NCI-H1694 treated with DMSO at 0.1 percent for 48 hours (cell line): ENCODE measurements at regions not wholly inside any gene's neighbourhood (a gene's known extent, or its start where the extent isn't known, plus 50 kb on each side); places are given as distances from the start of the nearest gene placed in this dataset.
"Not testable (repeated sequence)": the region's sequence is repeated elsewhere in the genome, so short reads cannot be mapped to it uniquely, and the experiment has no call there.

Experiments
- DNase-seq: peaks from one replicate; lab custom pipeline; 2025; lab: John Stamatoyannopoulos, UW

DNA sequence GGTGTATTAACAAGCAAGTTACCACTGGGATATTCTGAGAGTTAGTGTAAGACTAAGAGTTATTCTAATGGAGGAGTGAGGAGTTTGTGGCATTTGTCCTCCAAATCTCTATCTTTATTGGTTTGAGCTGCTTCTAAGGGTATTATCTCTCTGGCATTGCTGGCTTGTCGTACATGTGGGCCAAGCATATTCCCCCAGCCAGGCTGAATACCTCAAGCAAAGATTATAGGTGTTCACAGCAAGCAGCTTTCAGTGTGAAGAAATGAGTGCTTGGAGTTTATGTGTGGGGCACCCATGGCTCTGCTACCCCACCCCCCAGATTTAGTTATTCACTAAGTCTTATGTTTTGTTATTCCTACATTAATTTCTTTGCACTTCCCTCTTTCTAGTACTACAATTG, 193.6 kb upstream of the FANCL start:
- no peak for DNase-seq

DNA sequence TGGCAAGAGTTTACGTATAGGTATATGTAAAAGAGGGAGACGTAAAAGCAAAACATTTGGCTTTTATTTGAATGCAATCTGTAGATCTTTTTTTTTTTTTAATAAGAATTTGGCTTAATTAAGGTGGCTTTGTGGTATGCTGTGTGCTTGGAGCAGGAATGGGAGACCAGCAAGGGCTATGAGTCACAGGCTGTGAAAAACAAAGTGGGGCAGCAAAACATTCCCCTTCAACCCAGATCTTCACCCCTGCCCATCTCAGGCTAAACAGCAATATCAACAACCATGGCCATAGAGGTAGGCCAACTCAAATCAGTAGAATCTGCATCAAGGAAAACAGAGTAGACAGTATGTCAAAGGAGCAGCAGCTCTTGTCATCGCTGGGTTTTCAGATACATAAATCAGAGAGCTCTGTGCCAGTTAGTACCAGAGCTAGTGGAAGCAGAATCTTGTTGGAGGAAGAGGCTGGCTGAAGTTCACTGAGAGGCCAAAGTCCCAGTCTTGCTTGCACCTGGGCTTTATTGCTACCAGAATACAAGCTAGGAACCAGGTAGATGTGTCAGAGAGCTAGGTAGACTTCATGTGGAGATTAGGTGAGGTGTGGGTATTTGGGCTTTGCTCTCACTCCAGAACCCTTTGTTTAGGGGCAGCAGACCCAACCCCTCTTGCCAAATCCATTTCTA, 191.5 kb upstream of the FANCL start:
- DNase-seq, result no peak

DNA sequence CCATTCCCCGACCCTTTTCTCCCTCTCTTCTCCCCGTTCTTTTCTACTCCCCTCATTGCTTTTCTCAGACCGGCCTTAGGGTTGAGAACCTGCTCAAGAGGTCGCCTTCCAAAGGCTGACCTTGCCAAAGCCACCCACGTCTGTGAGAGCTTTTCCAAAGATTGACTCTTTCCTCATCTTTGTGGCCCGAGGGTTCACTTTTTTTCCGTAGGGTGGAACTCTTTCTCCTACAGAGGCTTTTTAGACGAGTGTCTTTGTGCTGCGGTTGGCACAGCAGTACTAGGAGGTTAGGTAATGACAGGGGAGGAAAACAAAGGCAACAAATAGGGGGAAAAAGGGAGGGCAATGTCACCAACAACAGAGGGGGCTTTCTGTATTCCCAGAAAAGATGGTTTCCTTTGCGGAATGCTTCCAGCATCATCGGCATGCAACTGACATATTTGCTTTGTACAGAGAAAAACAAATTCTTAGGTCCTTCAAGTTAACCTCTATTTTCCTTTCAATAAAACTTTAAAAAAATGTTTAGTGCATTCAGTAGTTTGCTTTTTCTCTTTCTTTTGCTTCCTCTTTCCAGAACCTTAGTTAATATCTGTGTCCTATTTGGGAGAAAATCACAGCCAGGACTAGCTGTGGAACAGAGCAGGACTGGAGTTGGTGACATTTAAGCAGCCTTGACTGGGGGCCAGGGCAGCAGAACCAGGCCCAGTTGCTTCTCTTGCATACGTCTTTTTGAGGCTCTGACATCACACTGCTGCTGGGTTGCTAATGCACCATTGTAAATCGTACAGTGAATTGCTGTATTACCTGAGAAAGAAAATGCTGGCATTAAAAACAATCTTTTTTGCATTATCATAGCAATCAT, 188.1 kb upstream of the FANCL start:
- DNase-seq, result peak; percentile 23

DNA sequence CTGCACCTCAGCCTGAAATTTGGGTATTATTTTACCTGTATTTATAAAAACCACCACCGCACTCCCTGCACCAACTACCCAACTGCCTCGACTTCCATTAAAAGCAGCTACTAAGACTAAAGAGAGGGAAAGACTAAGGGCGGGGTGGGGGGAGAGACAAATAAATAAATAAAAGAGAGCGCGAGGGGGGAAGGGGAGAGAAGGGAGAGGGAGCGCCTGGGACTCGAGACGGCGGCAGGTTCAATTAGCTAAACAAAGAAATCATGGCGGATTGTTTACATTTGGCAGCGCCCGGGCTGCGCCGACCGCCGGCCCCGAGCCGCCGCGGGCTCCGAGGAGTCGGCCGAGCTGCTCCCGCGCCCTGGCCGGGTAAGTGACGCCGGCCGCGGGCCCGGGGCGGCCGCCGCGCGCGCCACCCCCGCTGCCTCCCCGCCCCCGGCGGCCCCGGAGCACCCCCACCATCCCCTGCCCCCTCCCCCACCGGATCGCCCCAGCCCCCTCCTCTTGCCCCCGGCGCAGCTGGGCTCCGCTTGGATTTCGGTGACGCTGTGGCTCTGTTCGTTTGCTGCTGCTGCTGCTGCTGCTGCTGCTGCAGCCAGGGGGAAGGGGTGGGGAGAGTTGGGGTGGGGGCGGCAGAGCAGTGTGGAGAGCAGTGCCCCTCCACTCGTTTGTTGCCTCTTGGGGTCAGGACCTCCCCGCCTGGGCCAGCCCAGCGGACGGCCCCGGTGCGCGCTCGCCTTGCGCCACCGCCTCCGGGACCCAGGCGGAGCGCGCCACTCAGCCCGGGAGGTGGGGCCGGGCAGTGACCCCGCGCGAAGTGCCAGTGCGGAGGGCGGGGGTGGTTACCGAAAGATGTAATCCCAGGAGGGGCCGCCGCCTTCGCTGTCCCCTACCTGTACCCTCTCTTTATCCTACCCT, 187.2 kb upstream of the FANCL start:
- peak; percentile 68 for DNase-seq

DNA sequence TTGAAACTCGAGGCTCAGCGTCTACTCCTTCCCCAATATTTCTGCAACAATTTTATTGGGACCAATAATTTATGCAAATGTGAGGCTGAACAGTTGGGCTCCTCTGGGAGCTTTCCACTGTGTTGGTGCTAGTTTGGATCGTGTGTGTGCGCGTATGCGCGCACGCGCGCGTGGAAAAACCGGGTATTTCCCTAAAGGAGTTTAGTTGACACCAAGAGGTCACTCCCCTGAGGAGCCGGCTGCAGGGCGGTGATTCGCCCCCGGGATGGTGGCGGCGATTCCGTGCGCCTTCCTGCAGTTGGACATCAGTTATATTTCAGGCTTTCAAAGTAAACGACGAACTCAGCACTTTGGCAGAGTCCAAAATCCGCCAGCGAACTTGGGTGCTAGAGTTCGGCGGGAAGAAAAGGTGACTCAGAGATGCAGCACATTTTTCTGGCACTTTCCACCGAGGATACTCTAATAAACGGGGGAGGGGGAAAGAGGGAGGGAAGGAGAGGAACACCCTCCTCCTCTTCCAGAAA, 186.5 kb upstream of the FANCL start:
- DNase-seq, result peak; percentile 39

DNA sequence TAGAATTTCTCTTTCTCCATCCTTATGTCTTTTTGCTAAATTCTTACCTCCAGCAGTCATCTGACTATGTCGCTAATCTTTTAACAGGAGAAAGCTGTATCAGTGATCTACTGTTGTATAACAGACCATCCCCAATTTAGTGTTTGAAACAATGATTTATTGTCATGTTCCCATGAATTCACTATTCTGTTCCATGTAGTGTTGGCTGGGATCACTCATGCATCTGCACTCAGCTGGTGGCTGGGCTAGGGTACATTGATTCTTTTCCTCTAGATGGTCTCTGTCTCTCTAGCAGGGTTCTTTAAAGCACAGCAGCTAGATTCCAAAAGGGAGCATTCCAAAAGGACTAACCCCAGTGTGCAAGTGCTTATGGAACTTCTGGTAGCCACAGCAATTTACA, 184.2 kb upstream of the FANCL start:
- DNase-seq, result no peak

DNA sequence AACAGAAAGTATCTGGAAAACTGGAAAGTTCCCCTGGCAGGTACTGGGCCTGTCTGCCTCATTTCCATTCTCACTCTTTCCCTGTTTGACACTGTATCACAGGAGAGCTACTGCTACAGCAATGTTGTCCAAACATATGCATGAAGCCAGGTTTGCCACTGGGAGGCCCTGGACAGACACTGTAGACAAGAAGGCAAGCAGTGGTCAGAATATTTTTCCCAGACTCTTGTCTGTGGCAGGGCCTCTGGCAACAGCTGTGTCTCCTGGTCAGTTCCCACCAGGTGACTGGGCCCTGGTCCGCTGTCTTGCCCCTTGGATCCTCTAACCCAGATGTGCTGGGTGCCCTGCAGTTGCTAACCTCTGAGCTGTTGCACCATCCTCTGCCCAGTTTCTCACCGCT, 178.9 kb upstream of the FANCL start:
- no peak for DNase-seq

DNA sequence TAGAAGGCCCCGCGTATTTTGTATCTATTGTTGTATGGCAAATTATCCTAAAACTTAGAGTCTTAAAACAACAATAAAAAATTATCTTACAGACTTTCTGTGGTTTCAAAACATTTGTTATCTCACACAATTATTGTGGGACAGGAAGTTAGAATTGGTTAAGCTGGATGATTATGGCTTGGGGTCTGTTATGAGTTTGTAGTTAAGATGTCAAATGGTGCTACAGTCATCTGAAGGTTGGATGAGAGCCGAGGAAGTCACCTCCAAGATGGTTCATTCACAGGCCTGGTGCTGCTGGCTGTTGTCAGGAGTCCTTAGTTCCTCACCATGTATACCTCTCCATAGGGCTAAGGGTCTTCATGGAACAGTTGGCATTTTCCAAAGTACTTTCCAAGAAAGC, 175.6 kb upstream of the FANCL start:
- DNase-seq, result no peak

DNA sequence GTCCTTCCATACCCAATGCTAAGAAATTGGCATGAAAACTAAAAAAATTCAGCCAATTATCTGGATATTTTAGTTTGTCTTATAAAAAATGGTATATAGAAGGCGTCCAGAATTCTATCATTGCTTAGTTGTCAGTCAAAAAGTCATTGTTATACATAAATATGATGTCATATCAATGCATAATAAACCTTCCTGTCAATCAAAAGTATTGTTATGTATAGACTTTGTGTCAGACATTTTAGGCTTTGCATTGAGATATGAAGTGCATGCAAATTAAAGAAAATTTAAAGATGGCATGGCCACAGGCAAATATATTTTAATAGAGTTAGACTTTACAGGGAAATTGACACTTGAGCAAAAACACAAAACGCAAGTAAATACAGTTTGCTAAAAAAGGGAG, 173.4 kb upstream of the FANCL start:
- DNase-seq, result no peak

DNA sequence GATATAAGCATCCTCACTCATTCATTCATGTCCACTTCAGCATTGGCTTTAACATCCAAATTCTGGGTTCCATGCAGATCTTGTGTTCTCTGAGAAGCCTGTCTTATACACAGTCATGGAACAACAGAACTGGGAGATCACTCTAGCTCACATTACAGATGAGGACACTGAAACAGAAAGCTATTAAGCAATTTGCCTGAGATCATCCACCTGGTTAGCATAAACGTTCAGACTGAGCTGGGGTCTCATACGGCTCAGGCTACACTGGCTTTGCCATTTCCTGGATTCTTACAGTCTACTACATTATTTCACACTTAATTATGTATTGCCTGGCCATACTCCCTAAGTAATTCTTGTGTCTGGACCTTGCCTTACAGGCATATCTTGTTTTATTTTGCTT, 169.4 kb upstream of the FANCL start:
- no peak for DNase-seq

DNA sequence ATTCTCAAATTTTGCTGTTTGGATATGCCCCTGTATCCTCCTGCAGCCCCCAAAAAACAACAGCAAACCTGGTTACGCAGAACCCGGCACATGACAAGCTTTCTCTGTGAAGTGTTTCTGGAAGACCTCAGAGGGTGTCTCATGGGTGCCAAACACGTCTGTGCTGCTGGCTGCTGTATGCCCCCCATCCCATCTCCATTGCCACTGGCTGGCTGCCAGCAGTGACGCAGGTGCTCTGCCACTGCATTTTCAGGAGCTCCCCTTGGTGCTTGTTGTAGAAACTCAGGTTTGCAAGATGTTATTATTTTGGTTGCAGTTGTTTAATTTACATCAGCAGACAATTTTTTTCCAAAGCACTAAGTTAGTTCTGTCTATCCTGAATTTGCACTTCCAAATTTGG, 166.4 kb upstream of the FANCL start:
- DNase-seq, result no peak

DNA sequence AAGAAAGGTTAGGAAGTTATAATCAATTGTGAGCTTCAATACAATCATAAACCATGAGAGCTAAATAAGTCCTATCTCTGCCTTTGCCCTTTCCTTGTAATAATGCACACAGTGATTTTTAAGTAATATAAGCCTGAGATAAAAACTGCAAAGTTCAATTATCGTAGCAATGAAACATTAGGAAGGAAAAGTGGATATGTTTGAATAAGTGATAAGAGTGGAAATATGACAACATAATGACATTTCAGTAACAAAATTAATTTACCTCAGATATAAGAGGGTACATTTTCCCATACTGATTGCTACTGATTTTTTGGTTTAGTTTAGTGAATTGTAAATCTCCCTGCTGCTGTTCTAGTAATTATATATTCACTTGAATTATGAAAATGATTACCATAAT, 164.2 kb upstream of the FANCL start:
- DNase-seq, result no peak

DNA sequence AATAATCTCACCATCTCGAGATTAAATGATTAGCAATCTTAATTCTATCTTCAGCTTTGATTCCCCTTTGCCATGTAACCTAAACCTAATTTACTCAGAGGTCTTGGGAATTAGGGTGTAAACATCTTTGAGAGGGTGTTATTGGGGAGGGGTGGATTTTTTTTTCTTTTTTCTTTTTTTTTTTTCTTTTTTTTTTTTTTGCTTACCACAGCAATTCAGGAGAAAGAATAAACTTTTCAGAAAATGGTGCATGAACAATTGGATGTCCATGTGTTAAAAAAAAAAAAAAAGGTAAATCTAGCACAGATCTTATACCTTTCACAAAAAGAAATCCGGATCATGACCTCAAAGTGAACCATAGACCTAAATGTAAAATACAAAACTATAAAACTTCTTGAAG, 160.8 kb upstream of the FANCL start:
- no peak for DNase-seq

DNA sequence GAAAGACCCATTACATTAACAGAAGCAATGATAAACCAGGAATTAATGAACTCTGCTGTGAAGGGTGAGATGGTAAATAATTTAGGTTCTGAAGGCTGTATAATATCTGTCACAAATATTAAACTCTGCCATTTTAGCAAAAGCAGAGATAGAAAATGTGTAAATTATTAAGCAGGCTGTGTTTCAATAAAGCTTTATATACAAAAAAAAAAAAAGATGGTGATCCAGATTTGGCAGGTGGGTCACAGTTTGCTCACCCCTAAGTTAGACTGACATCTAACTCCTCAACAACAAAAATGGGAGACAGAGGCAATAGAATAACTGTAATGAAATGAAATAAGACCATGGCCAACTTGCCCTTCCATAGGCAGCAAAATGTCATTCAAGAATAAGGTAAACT, 157.3 kb upstream of the FANCL start:
- no peak for DNase-seq

DNA sequence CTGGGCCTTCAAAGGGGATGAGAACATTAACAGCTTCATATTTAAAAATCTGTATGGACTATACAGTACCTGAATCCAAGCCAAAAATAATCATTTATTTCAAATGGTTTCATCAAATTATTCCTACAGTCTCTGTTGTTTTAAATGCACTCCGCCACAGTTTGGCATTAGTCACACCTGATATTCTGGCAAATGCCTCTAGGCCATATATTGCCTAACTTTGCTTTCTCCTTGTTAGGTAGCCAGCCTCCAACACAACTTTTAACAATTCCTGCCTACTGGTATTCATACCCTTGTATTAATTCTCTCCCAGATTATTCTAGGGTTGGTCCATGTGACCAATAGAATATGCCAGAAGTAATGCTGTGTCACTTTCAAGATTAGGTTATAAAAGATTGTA, 146.6 kb upstream of the FANCL start:
- DNase-seq, result no peak

DNA sequence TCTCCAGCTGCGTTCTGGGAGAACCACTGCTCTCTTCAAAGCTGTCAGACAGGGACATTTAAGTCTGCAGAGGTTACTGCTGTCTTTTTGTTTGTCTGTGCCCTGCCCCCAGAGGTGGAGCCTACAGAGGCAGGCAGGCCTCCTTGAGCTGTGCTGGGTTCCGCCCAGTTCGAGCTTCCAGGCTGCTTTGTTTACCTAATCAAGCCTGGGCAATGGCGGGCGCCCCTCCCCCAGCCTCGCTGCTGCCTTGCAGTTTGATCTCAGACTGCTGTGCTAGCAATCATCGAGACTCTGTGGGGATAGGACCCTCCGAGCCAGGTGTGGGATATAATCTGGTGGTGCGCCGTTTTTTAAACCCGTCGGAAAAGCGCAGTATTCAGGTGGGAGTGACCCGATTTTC, 145.8 kb upstream of the FANCL start:
- not testable (repeated sequence) for DNase-seq

DNA sequence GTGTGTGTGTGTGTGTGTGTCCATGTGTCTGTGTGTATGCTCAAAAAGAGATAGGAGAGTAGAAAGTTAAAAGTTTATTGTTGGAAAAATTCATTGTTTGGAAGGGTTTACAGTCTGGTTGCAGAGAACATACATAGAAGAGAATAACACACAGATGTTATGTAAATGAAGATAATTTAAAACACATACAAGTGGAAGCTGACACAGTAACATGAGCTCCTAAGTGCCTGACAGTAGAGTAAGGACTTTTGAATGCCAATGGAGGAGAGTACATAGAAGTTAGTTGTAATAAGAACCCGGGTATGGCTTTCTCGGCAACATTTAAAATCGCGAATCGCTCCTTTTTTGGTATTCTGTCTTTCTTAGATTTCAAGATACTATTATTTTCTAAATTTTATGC, 137.0 kb upstream of the FANCL start:
- DNase-seq, result no peak

DNA sequence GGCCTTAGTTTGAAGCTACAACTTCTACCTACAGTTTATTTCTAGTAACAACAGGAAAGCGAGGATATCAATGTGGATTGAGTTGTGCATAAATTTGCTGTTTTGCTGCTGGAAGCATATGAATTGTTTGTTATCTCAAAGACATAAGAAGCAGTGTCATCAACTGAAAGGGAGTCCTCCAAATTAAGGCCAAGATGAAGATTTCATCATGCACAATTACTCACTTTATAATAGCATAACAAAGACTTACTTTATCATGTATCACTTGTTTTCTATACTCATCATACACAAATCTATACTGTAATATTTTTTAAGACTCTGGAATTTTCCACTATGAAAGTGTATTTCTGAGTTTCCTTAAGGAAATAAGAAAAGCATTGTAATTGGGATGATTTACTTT, 136.1 kb upstream of the FANCL start:
- no peak for DNase-seq

DNA sequence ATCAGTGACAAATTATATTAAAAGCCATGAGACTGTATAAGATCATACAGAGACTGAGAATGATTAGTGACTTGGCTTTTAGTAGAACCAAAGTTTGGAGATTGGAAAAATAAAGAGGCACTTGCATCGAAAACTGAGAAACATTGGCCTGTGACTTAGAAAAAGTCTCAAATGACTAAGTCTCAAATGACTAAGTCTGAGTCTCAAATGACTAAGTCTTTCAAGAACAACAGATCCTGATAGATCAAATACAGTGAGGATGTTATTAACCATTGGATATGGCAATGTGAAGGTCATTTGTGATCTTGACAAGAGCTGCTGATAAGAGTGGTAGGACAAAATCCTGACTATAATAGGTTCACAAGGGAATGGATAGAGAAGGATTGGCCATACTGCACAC, 135.5 kb upstream of the FANCL start:
- no peak for DNase-seq

DNA sequence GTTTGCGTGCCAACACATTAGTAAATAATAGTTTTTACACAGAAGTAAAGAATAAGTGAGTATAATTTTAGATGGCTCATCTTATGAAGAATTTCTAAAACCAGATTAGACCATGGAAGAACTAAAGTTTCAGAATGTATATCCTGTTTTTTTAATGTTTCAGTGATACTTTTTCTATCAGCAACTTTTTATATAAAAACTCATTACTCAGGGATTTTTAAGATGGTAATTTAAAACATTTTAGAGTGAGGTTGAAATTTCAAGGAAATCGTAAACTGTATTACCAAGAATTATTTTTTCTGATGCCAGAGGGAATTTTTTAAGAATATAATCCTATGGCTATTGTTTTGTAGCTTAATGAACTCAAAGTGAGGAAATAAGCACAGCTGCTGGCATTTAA, 128.5 kb upstream of the FANCL start:
- no peak for DNase-seq

DNA sequence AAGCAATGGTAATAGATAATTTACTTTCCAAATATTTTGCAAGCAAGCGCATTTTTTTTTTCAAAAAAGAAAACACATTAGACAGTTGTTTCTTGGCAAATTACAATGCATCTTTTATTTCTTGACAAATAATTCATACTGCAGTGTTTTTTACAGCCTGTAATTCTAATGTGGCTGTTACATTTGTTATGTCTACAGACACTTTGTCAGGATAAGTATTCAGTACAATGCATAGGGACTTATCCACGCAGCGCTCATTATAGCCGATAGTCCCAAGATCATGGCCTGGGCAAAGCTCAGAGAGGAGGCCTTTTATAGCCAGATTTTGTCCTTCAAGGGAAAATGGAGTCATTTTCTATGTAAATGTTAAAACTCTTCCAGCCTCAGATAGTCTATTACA, 123.0 kb upstream of the FANCL start:
- no peak for DNase-seq

DNA sequence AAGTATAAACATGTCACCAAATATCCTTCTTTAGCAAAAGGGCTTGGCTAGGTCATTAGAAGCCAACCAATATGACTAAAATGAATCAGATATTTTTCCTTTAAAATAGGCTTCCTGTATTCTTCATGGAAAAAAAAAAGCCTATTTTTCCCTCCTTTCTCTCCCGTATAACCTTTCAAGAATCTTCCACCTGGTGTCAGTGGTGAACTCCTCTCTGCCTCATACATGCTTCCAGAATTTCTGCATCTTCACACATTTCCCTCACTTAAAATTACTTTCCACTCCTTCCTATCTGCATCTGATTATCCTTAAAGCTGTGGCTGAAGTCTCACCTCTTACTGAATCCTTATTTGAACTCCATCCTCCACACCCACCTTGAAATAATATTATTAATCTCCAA, 116.9 kb upstream of the FANCL start:
- DNase-seq, result no peak
